ENCODE measurements at regions not wholly inside any gene's neighbourhood (a gene's known extent, or its start where the extent isn't known, plus 50 kb on each side); places are given as distances from the start of the nearest gene placed in this dataset.

DNA sequence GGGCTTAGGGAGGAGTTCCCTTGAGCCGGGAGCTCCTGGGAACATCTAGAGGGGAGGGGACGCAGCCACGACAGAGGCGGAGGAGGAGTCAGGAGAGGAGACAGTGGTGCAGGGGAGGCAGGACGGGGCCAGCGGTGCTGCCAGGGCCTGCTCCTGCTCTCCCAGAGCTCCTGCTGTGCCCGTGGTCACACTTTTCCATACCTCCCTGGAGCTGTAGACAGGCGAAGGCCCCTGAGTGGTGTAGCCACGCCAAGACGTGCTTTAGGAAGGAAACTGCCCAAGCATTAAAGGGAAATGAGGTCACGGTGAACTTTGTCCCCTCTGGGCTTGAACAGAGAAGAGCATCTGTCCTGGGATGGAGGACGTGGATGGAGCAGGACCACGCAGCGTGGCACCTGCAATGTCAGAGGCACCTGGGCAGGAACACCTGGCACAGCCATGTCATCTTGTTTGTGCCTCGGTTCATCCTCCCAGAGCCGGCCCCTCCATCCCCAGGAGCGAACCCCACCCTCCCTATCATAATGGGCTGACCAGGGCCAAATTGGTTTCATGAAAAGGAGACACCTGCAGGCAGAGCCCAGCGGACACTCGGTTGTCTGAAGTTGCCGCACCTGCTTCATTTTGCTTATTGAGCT is 239.5 kb upstream of the SFSWAP start:
- Mint-ChIP-seq H3K4me1 (ENCODE audit: insufficient read depth, unreplicated experiment) (no peaks in the 10 kb centered on the region), H3K27me3 (ENCODE audit: insufficient read depth, unreplicated experiment) (peaks cover 14% of the 10 kb centered on the region), H3K36me3 (ENCODE audit: insufficient read depth, unreplicated experiment) (peaks cover 5% of the 10 kb centered on the region), H3K9me3 (ENCODE audit: unreplicated experiment) (no peaks in the 10 kb centered on the region), H3K27ac (ENCODE audit: low read depth, unreplicated experiment) (no peak overlapping the region), H3K4me3 (ENCODE audit: unreplicated experiment) (no peak overlapping the region)
- TF ChIP-seq, protein P1, sequence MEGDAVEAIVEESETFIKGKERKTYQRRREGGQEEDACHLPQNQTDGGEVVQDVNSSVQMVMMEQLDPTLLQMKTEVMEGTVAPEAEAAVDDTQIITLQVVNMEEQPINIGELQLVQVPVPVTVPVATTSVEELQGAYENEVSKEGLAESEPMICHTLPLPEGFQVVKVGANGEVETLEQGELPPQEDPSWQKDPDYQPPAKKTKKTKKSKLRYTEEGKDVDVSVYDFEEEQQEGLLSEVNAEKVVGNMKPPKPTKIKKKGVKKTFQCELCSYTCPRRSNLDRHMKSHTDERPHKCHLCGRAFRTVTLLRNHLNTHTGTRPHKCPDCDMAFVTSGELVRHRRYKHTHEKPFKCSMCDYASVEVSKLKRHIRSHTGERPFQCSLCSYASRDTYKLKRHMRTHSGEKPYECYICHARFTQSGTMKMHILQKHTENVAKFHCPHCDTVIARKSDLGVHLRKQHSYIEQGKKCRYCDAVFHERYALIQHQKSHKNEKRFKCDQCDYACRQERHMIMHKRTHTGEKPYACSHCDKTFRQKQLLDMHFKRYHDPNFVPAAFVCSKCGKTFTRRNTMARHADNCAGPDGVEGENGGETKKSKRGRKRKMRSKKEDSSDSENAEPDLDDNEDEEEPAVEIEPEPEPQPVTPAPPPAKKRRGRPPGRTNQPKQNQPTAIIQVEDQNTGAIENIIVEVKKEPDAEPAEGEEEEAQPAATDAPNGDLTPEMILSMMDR (IDR thresholded peaks at IDR 0.05; ENCODE audit: unreplicated experiment): no peak
- intact Hi-C loops (cut with micrococcal nuclease): no loop called here
- POLR2A ChIA-PET: no interaction called here
- CTCF ChIA-PET: interaction anchor here (1.6 kb wide), 1 partner anchor 16 kb away, joined by 6 read pairs; no protein-coding TSS in a partner anchor
- BruUV-seq (replicated peaks): no TSS peak
- DNase-seq (ENCODE audit: unreplicated experiment): no peak

DNA sequence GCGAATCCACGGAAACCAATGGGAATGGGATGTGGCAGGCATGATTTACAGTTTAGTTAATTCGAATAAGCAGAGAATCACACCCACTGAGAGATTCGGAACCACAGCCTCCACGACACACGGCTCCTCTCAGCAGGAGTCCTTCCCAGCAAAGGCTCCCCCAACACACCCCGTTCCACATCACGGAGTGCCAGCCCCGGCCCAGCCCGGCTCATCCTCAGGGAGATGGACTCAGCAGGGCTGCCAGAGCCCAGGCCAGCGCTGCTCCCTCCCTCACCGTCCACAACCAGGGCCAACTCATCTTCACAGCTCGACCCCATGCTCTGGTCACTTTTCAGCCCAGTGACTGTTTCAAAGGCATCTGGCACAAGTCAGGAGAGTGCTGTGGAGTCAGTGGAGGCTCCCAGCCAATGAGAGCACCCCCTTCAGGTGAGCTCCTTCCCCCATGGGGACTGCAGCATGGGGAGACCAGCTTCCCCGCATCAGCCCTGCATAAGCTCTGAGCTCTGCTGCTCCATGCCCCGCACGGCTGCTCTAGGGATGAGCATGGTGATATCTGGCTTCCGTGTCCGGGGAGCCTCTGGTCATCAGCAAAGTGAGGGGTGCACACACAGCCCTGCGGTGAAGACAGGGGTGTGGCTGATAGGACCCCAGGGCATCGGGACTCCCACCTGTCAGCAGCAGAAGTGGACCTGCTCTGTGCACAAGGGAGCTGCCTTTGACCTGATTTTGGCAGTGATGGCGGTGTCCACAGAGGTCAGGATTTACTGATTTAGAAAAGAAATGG is 238.8 kb upstream of the SFSWAP start:
- intact Hi-C loops (cut with micrococcal nuclease): no loop called here
- BruUV-seq (replicated peaks): no TSS peak
- Mint-ChIP-seq H3K36me3 (ENCODE audit: insufficient read depth, unreplicated experiment) (peaks cover 5% of the 10 kb centered on the region), H3K4me3 (ENCODE audit: unreplicated experiment) (no peak overlapping the region), H3K9me3 (ENCODE audit: unreplicated experiment) (no peaks in the 10 kb centered on the region), H3K27ac (ENCODE audit: low read depth, unreplicated experiment) (no peak overlapping the region), H3K27me3 (ENCODE audit: insufficient read depth, unreplicated experiment) (peaks cover 14% of the 10 kb centered on the region), H3K4me1 (ENCODE audit: insufficient read depth, unreplicated experiment) (no peaks in the 10 kb centered on the region)
- DNase-seq (ENCODE audit: unreplicated experiment): no peak
- TF ChIP-seq, protein P1 (IDR thresholded peaks at IDR 0.05; ENCODE audit: unreplicated experiment): no peak
- ChIA-PET POLR2A (no interaction called here), CTCF (interaction anchor here (0.6 to 1.6 kb wide), 3 partner anchors 10 to 420 kb away, joined by 3 to 6 read pairs (median 4); no protein-coding TSS in a partner anchor)

DNA sequence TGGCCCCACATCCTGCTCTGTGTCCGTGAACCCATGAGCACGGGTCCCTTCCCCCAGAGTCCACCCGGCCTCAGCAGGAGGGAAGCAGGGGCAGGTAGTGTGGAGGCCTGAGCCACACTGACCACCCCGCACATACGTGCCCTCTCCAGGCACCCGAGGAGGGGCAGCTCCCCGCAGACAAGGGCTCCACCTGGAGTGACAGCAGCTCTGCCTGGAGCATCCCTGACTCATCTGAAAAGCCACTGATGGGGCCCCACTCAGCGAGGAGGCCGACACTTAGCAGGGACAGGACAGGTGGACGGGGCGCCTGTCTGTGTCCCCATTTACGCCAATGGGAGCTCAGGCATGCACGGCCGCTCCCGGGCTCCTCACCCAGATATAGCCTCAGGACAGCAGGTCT is 237.6 kb upstream of the SFSWAP start:
- H3K27ac Mint-ChIP-seq (ENCODE audit: low read depth, unreplicated experiment): no peak overlapping the region
- H3K9me3 Mint-ChIP-seq (ENCODE audit: unreplicated experiment): no peaks in the 10 kb centered on the region
- TF ChIP-seq, protein P1 (IDR thresholded peaks at IDR 0.05; ENCODE audit: unreplicated experiment): no peak
- intact Hi-C loops (cut with micrococcal nuclease): no loop called here
- CTCF ChIA-PET: interaction anchor here (0.7 to 1.4 kb wide), 4 partner anchors 9 to 368 kb away, joined by 3 to 7 read pairs (median 4); no protein-coding TSS in a partner anchor
- no peak overlapping the region for H3K4me3 Mint-ChIP-seq (ENCODE audit: unreplicated experiment)
- DNase-seq (ENCODE audit: unreplicated experiment): no peak
- BruUV-seq (replicated peaks): no TSS peak
- peaks cover 5% of the 10 kb centered on the region for H3K36me3 Mint-ChIP-seq (ENCODE audit: insufficient read depth, unreplicated experiment)
- H3K27me3 Mint-ChIP-seq (ENCODE audit: insufficient read depth, unreplicated experiment): peaks cover 14% of the 10 kb centered on the region
- no peaks in the 10 kb centered on the region for H3K4me1 Mint-ChIP-seq (ENCODE audit: insufficient read depth, unreplicated experiment)
- POLR2A ChIA-PET: no interaction called here

Measured in MCF 10A (cell line).